ENCODE measurements at regions not wholly inside any gene's neighbourhood (a gene's known extent, or its start where the extent isn't known, plus 50 kb on each side); places are given as distances from the start of the nearest gene placed in this dataset.

DNA sequence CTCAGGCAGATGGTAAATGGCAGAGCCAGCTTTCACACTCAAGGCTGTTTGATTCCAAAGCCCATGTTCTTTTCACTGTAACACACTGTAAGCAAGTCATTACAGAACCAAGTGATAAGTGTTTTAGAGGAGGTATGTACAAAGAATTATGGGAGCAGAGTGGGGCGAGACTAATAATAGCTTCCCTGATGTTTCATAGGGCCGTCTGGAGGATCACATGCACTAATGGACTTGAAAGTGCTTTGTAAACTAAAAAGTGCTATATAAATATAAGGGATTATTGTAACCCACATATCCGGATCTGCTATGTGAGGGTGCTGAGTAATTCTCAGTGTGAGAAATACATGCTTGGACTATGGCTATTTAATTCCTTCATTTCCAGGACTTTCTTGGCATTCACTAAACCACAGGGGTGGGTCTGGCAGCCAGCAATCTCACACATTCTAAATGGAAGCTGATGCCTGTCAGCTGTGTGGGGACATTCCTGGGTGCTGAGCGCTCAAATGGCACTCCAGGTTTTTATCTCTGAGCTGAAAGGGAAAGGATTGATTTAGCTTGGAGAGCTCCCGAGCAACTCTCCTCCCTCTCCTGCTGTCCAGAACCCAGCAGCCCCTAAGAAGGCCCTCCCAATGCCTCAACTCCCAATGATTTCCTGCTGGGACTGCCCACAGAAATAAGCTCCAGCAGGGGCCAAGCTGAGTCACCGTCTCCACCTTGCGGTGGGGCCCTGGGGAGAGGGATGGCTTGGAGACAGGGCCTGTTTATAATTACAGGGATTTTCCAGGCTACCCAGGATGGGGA is 222.8 kb downstream of the SOX11 start (continued):
- TF ChIP-seq RAD21 (IDR thresholded peaks at IDR 0.05 in 1 of 2, conservative IDR thresholded peaks at IDR 0.05 in 1 of 2; ENCODE audit: low read depth in 2 of 2, low read length in 2 of 2) = peak; percentile 60 to 70

Measured in H1 (cell line).